ENCODE measurements at regions not wholly inside any gene's neighbourhood (a gene's known extent, or its start where the extent isn't known, plus 50 kb on each side); places are given as distances from the start of the nearest gene placed in this dataset.

DNA sequence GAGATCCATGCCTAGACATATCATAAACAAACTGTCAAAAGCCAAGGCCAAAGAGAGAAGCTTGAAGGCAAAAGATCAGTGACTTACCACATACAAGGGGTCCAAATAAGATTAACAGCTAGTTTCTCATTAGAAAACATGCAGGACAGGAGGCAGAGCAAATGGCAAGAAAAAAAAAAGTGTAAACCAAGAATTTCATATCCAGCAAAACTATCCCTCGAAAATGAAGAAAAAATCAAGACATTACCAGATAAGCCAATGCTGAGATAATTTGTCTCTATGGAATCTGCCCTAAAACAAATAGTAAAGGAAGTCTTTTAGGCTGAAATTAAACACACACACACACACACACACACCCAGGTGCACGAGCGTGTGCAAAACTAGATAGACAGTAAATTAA is 99.6 kb upstream of the NSMCE3 start:
- DNase-seq = no peak

DNA sequence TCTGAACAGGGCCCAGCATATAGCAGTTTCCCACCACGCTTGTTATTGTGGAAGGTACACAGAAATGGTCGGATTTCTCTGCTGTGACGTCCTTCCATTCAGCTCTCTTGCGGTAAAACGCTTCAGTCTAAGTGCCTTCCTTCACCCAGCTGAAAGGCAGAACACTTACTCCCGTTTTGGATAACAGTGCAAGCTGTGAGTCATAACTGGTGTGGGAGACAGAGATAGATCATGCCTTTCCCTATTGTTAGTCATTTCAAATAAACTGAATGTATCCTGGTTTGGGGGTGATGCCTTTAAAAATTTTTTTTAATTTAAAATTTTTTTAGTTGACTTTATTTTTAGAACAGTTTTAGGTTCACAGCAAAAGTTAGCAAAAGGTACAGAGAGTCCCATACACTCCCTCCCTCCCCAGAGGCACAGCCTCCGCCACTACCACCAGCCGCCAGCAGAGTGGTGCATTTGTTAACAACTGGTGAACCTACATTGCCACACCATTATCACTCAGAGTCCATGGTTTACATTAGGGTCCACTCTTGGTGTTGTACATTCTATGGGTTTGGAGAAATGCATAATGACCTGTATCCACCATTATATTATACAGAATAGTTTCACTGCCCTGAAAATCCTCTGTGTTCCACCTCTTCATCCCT is 94.9 kb upstream of the NSMCE3 start:
- no peak for DNase-seq

DNA sequence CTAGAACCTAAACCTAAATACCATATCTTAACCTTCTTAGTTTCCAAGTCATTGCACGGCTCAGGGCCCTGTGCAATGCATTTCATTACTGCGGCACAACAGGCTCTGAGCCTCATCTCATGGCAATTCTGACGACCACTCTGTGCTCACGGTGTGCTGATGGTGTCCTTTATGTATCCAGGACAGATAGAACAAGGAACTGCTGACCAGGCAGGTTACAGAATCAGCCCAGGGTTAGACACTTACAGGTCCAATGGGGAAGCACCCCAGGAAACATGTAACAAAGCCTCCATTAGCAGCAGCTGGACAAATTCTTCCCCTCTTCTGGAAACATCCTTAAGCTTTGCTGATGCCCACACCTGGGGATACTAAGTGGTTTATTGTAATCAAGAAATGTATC is 91.9 kb upstream of the NSMCE3 start:
- DNase-seq = no peak

DNA sequence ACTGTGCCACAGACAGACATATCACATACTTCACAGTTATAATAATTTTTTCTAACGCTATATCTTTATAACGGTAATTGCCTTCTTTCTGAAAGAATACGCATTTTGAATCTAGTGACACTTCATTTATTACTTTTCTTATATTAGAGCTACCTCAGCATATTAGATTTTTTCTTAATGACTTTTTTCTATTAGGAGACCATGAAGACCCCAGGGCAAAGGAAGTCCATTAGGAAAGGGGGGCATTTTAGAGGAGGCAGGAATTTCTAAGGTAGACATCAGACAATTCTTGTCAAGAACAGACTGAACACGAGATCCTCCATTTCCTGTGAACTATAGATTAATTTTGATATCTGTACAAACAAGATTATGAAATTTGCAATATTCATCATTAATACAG is 90.5 kb upstream of the NSMCE3 start:
- no peak for DNase-seq

- DNase-seq = no peak
Measured at GRCh38 chr15:29356786-29357185, 87.2 kb upstream of the NSMCE3 start.

GRCh38 chr15:29355477-29355876 is 85.9 kb upstream of the NSMCE3 start:
- no peak for DNase-seq

DNA sequence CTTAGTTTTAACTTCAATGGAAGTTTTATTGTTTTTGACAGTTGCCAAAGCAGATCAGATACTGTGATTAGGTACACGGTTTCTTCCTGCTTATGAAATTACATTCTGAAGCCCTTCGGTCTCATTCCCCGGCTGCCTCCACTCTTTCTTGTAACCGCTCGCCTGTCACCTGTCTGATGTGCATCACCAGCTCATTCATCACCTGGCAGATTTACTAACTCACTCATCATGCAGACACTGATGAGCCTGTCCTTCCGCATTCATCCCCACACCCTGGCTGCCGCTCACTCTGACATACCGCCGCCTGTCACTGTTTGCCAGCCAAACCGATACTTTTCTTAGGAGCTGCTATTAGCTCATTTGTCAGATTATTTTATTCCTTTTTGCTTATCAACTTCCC is 82.8 kb upstream of the NSMCE3 start:
- DNase-seq = no peak

GRCh38 chr15:29349196-29349595 is 79.6 kb upstream of the NSMCE3 start:
- DNase-seq = no peak

DNA sequence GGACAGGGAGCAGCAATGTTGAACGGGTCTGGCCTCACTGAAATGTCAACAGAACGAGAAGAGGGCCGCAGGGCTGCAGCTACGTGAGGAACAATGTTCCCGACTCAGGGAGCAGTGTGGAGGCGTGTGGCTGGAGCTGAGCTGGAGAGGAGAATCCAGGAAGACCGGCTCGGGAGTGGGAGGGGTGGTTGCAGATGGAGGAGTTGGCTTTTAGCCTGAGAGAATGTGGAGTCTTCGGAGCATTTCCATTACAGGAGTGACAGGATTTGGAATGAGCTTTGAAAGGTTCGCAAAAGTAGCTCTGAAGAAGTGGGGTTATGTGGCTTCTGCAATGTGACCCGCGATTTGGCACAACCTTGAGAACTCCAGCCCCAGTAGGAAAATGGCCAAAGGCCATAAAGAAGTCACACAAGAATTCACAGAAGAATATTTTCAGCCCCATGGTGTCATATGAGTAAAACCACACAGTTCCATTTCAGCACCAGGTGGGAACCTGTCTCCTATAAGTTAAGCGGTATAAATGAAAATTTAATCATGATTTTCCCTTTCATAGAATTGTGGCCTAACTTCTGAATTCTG is 78.8 kb upstream of the NSMCE3 start:
- DNase-seq = peak; percentile 33 to 48

- no peak for DNase-seq
Measured at GRCh38 chr15:29346998-29347397, 77.4 kb upstream of the NSMCE3 start.

- no peak for DNase-seq
Measured at GRCh38 chr15:29345549-29346525, 76.2 kb upstream of the NSMCE3 start.

GRCh38 chr15:29344474-29344873 is 74.9 kb upstream of the NSMCE3 start:
- no peak for DNase-seq

- no peak for DNase-seq
Measured at GRCh38 chr15:29343229-29343628, 73.6 kb upstream of the NSMCE3 start.

DNA sequence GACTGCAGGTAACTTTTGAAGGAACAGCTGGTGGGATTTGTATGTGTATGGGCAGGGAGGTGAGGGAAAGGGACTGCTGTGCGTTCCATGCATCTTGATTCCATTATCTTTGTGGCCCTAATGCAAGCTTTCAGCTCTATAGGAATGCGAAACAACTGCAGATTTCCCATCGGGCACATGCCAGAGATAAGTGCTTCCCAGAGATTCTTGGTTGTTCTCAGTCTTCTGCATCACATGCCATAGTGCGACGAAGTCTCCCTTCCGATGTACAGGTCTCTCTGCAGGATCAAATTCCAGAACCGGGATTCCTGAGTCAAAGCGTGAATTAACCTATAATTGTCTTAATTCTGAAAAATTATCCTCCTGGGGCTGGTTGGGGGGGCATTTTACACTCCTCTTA is 72.6 kb upstream of the NSMCE3 start:
- no peak for DNase-seq

GRCh38 chr15:29337156-29337959 is 67.7 kb upstream of the NSMCE3 start:
- DNase-seq = peak; percentile 65

DNA sequence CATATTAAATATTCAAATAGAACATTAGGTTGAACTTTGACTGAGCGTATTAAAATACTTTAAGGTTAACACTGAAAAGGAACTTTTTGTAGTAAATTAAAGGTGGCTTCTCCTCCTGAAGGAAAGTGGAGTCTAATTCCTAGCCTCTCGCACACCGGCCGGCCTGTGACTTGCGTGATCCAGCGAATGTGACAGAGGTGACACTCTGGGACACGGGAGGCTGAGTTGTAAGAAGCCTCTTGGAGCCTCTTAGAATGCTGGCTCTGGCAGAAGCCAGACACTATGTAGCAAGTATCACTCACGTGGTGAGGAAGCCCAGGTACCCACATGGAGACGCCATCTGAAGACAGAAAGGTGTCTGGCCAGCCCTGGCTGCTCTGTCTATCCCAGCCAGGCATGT is 64.9 kb upstream of the NSMCE3 start:
- DNase-seq = no peak

DNA sequence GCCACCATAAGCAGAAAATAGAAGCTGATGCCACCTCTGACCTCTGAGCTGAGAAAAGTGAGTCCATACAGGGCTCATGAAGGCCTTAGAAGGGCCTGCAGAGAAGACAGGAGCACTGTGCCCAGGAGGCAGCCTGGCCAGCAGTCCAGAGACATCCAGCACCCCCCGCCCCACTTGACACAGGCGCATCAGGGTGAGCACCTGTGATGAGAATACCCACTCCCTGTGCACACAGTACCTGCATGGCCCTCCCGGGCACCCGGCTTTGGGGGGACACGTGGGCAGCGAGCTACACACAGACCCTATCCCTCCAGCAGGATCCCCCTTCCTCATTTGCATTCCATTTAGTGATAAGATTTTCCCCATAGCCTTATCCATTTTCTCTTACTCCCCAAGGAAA is 63.6 kb upstream of the NSMCE3 start:
- no peak for DNase-seq

GRCh38 chr15:29331669-29332068 is 62.0 kb upstream of the NSMCE3 start:
- no peak for DNase-seq

- DNase-seq = no peak
Measured at GRCh38 chr15:29331071-29331470, 61.4 kb upstream of the NSMCE3 start.

- no peak for DNase-seq
Measured at GRCh38 chr15:29324746-29325145, 55.1 kb upstream of the NSMCE3 start.

DNA sequence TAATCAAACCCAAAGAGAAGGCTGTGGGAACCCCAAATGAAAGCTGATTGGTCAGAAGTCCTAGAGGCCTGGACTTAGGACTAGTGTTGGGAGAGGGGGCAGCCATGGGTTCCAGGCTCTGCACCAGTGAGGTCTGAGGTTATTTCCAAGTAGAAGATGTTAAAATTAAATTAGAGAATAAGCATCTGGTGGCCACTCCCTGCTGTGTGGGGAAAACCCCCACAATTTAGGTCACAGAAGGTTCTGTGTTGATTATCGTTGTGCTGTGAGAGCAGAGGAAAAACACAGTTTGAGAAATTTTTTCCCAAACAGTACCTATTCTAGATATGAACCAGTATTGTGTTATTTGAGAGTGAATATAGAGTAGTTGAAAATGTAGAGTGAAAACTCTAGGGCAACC is 53.9 kb upstream of the NSMCE3 start:
- DNase-seq = no peak

DNA sequence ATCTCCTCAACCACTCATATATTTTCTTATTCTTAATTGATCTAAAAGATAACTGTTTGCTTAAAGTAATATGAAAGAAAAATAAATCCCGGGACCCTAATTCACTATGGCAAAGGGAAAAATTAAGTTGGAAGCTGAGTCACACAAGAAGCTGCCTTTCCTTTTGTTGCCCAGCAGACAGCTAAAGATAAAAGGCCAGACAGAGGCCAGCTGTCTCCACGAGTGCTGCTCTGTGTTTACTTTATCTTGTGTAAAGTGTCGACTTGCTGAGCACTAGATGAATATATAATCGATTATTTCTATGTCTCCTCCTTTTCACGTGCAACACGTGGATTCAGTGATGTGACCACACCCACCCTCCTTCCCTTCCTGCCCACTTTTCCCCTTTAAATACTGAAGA is 52.8 kb upstream of the NSMCE3 start:
- no peak for DNase-seq
